A673 (cell line): ENCODE measurements at regions not wholly inside any gene's neighbourhood (a gene's known extent, or its start where the extent isn't known, plus 50 kb on each side); places are given as distances from the start of the nearest gene placed in this dataset.

Source experiments
- BruUV-seq: library from RNA; stranded (reverse); fragments of 400-500 nt; replicated peaks from 2 replicates; lab custom pipeline; 2021; lab: Mats Ljungman, UMichigan
- CTCF ChIA-PET: fragments of 300-600 bp; sonication (Branson Sonifier 250); formaldehyde crosslinking; loops from one replicate; lab custom pipeline; 2022; ENCODE audit warnings: antibody characterized with exemption; lab: Charles Lee
- POLR2A ChIA-PET: fragments of 300-600 bp; sonication (Branson Sonifier 250); formaldehyde crosslinking; loops from one replicate; lab custom pipeline; 2022; ENCODE audit warnings: antibody characterized with exemption; ENCODE audit not compliant: low non-redundant PET; lab: Charles Lee
- DNase-seq: peaks from one replicate; pipeline ENCODE4 v3.0.0-alpha.2; 2015; ENCODE audit warnings: low spot score
- H3K27ac ChIP-seq: fragments of 200-600 bp; sonication (generic); 2 replicates; pipeline ENCODE4 v1.5.1; 2016; ENCODE audit warnings: mixed run types, low read depth, mild to moderate bottlenecking, mixed read lengths, antibody characterized with exemption, low read length; ENCODE audit not compliant: poor library complexity, severe bottlenecking
- H3K27me3 ChIP-seq: fragments of 200-600 bp; sonication (generic); replicated peaks from 2 replicates; pipeline ENCODE4 v1.6.1; 2017; ENCODE audit warnings: mixed run types, low read depth, mild to moderate bottlenecking, mixed read lengths, antibody characterized with exemption, low read length; ENCODE audit not compliant: insufficient read depth, poor library complexity
- H3K36me3 ChIP-seq: fragments of 200-600 bp; sonication (generic); 2 replicates; pipeline ENCODE4 v1.6.1; 2016; ENCODE audit warnings: mixed run types, mild to moderate bottlenecking, mixed read lengths, antibody characterized with exemption, low read length; ENCODE audit not compliant: insufficient read depth, poor library complexity, severe bottlenecking
- H3K4me1 ChIP-seq: fragments of 200-600 bp; sonication (generic); 2 replicates; pipeline ENCODE4 v1.6.1; 2017; ENCODE audit warnings: mixed run types, mild to moderate bottlenecking, mixed read lengths, antibody characterized with exemption, low read length; ENCODE audit not compliant: insufficient read depth, poor library complexity, severe bottlenecking
- H3K4me3 ChIP-seq: fragments of 200-600 bp; sonication (generic); 2 replicates; pipeline ENCODE4 v1.5.1; 2016; ENCODE audit warnings: low read depth, mixed run types, mild to moderate bottlenecking, mixed read lengths, low read length; ENCODE audit not compliant: poor library complexity, severe bottlenecking
- H3K9me3 ChIP-seq: fragments of 200-600 bp; sonication (generic); 2 replicates; pipeline ENCODE4 v1.6.1; 2016; ENCODE audit warnings: mixed run types, low read depth, mild to moderate bottlenecking, mixed read lengths, antibody characterized with exemption, low read length; ENCODE audit not compliant: poor library complexity, severe bottlenecking
- CTCF ChIP-seq: fragments of 300-800, 200-600 bp; sonication (generic); conservative IDR thresholded peaks from 2 replicates; pipeline ENCODE4 v1.5.1; 2017; ENCODE audit warnings: low read depth, mild to moderate bottlenecking, antibody characterized with exemption, low read length, moderate library complexity, mixed read lengths
- EZH2 ChIP-seq: fragments of 200-600 bp; sonication (generic); IDR thresholded peaks from 2 replicates; pipeline ENCODE4 v1.6.1; 2017; ENCODE audit warnings: borderline replicate concordance, low read depth, mild to moderate bottlenecking, mixed read lengths, antibody characterized with exemption, low read length; ENCODE audit not compliant: poor library complexity, severe bottlenecking
- intact Hi-C: fragments of 100-400 bp; cut with micrococcal nuclease; formaldehyde crosslinking; loops from one replicate; pipeline ENCODE4 v1.10.0; 2022; ENCODE audit not compliant: unreplicated experiment

GRCh38 chr5:44252545-44252944 is 136.7 kb downstream of the FGF10 start:
- Histone ChIP-seq H3K27me3 (no peaks in the 10 kb centered on the region), H3K4me3 (no peak overlapping the region), H3K4me1 (no peaks in the 10 kb centered on the region), H3K36me3 (no peaks in the 10 kb centered on the region), H3K27ac (no peak overlapping the region), H3K9me3 (no peaks in the 10 kb centered on the region)
- TF ChIP-seq EZH2: no peak
- no peak for TF ChIP-seq CTCF
- CTCF ChIA-PET: no interaction called here
- DNase-seq: no peak
- POLR2A ChIA-PET: no interaction called here
- no TSS peak for BruUV-seq
- intact Hi-C loops: no loop called here

GRCh38 chr5:44246986-44247385 is 142.2 kb downstream of the FGF10 start:
- no peaks in the 10 kb centered on the region for H3K27me3 ChIP-seq
- intact Hi-C loops: no loop called here
- H3K4me3 ChIP-seq: no peak overlapping the region
- H3K36me3 ChIP-seq: no peaks in the 10 kb centered on the region
- ChIA-PET CTCF (no interaction called here), POLR2A (no interaction called here)
- no peak for DNase-seq
- no peaks in the 10 kb centered on the region for H3K4me1 ChIP-seq
- no TSS peak for BruUV-seq
- H3K27ac ChIP-seq: no peak overlapping the region
- no peaks in the 10 kb centered on the region for H3K9me3 ChIP-seq
- TF ChIP-seq EZH2: no peak
- TF ChIP-seq CTCF: no peak

- ChIA-PET CTCF (no interaction called here), POLR2A (no interaction called here)
- intact Hi-C loops: no loop called here
- BruUV-seq: no TSS peak
- no peak for DNase-seq
- TF ChIP-seq CTCF (no peak), EZH2 (no peak)
- Histone ChIP-seq H3K27ac (no peak overlapping the region), H3K4me3 (no peak overlapping the region), H3K9me3 (no peaks in the 10 kb centered on the region), H3K36me3 (no peaks in the 10 kb centered on the region), H3K27me3 (no peaks in the 10 kb centered on the region), H3K4me1 (no peaks in the 10 kb centered on the region)
These were observed 143.3 kb downstream of the FGF10 start for GRCh38 chr5:44245935-44246334.
